ENCODE measurements at regions not wholly inside any gene's neighbourhood (a gene's known extent, or its start where the extent isn't known, plus 50 kb on each side); places are given as distances from the start of the nearest gene placed in this dataset.
"Not testable (repeated sequence)": the region's sequence is repeated elsewhere in the genome, so short reads cannot be mapped to it uniquely, and the experiment has no call there.

DNA sequence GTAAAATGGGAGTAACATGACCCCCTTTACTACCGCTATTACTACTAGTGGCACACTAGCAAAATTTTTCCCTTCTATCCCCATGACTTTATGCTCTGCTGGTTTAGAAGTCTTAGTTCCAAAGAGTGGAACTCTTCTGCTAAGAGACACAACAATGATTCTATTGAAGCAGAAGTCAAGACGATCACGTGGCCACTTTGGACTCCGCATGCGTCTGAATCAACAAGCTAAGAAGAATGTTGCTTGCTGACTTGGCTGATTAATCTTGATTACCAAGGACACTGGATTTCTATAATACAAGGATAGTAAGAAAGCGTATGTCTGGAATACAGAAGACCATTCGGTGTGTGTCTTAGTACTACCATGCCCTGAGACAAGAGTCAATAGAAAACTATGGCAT is 244.7 kb upstream of the BTBD3 start:
- DNase-seq: no peak

DNA sequence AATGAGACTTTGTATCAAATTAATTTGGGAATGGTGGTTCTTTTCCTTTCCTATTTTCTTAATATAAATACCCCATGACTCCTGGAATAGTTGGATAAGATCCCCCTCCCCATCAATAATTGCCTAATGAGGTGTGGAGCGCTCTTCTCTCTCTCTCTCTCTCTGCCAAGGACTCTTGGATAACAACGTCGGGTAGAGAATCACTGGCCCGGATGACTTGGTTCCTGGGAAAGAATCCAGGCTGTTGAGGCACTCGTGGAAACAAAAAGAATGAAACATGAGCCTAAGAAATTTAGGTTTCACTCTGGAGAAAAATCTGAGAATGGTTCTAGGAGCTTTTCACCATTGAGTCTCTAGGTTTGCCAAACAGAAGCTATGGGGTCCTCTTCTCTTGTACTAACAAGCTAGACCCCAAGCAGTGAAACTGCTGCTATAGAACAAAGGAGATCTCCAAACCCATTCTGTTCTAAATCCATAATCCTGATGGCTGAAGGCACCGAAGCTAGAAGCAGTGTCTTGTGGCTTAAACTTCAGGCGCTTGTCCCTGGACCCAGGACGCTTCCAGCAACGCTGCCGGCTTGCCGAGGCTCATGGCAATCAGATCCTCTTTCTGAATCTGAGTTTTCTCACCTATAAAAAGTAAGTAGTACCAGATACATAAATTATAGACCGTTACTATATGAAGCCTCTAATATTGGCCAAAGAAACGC is 241.6 kb upstream of the BTBD3 start:
- no peak for DNase-seq

DNA sequence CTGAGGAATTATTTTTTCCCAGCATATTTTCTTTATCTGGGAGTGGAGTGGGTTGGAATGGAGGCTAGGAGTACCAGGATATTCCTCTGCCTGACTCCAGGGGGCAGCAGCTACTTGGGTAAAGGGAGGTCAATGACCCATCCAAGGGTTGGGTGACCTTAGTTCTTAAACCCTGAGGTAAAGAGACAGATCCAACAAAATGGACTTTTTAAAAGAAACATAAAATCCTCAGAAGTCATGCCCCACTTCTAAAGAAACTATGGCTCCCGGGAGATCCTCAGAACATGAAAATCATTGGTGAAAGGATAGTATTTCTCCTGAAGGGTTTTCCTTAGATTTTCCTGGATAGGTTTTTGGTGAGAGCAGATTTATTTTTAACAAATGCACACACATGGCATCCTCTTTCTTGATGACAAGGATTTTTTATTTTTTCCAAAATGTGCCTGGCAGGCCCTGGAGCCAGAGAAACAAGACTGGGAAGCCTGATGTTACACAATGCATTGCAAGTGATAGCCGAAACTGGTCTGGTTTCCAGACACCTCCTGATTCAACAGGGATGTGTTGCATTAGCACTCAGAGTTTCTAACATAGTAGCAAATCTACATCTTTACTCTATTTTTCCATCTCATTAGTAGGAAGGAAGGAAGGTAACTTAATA is 240.9 kb upstream of the BTBD3 start:
- DNase-seq: peak; percentile 28 to 54

DNA sequence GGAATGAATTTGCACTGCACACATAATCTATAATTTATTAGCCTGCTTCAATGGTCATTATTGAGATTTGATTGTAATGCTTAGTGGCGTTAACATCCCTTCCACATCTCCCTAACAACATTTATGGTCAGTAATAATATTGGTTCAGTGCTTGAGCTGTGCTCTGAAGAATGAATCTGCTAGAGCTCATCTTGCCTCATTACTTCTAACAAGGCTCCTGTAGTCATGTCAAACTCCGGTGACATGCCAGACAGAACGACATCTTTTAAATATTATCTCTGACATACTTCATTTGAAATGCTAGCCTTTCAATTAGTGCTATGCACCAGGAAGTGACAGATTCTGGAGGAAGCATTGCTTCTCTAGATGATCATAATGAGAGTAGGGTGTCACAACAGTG is 240.3 kb upstream of the BTBD3 start:
- no peak for DNase-seq

GRCh38 chr20:11677836-11678235 is 239.9 kb upstream of the BTBD3 start:
- no peak for DNase-seq

DNA sequence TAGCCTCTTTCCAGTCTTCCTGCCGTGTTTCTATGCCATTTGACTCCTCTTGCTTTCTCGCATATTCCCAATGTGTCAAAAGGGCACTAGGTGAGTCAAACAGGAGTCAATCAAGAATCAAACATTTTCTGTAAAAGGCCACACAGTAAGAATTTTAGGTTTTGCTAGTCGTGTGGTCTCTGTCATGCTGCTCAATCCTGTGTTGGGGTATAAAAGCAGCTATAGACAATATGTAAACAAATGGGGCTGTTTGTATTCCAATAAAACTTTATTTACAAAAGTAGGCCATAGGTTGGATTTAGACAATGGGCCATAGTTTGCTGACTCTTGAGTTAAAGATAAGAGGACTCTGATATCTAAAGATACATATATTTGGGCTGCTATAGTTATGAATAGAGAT is 235.4 kb upstream of the BTBD3 start:
- DNase-seq: no peak

- no peak for DNase-seq
Measured at GRCh38 chr20:11686195-11686594, 231.5 kb upstream of the BTBD3 start.

GRCh38 chr20:11686820-11687543 is 230.7 kb upstream of the BTBD3 start:
- no peak for DNase-seq

GRCh38 chr20:11687546-11688292 is 230.0 kb upstream of the BTBD3 start:
- DNase-seq: no peak

GRCh38 chr20:11689262-11689661 is 228.4 kb upstream of the BTBD3 start:
- no peak for DNase-seq

- DNase-seq: no peak
Measured at GRCh38 chr20:11691766-11692165, 225.9 kb upstream of the BTBD3 start.

GRCh38 chr20:11692567-11692966 is 225.1 kb upstream of the BTBD3 start:
- DNase-seq: no peak

DNA sequence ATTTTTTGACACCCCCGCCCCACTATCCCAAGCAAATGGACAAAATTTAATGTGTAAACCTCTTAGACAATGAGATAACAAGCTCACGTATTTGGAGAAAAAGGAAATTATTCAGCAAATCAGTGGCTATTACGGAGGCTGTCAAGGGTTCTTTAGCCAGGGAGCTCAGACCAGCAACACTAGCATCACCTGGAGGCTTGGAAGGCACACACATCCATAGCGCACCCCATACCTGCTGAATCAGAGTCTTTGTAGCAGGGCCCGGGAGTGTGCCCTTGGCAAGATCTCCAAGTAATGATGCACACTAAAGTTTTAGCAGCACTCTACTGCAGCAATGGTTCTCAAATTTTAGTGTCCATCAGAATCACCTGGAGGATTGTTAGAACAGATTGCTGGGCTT is 223.2 kb upstream of the BTBD3 start:
- no peak for DNase-seq

DNA sequence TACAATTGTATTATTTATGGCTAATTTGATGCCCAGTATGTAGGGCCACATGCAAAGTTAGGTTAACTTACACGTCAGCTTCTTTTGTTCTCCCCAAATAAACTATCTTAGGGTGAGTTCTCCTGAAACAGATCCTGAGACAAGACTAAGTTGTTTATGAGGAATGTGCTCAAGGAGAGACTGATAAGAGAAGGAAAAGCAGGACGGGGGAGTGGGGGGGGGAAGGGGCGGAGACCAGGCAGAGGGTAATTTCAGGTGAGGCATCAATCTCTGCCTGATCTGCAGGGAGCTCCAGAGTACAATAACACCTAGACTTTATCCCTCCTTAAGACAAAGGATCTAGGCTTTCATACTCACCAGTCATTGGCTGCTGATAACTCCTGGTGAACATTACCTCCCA is 220.6 kb upstream of the BTBD3 start:
- no peak for DNase-seq

DNA sequence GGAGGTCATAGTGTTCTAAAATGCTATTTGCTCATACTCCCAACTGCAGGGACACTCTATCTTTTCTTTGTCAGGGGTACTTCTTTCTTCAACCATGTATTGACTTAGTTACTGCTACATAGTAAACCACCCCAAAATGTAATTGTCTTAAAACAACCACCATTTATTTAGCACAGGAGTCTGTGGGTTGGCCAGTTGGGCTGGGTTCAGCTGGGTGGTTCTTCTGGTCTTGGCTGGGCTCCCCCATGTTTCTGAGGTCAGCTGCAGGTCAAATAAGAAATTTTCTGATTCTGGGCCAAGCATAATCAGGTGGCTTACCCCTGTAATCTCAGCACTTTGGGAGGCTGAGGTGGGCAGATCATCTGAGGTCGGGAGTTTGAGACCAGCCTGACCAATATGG is 220.0 kb upstream of the BTBD3 start:
- DNase-seq: no peak

DNA sequence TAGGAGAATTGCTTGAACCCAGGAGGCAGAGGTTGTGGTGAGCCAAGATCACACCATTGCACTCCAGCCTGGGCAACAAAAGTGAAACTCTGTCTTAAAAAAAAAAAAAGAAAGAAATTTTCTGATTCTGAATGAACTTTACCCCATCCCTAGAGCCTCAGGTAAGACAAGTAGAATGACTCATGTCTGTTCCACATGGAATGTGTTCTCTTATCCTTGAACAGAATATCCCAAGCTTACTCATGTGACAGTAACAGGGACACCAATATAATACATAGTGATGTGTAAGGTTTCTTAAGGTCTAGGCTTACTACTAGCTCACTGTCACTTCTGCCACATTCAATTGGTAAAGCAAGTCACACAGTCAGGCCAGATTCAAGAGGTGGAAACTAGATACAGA is 219.6 kb upstream of the BTBD3 start:
- no peak for DNase-seq

GRCh38 chr20:11700831-11701230 is 216.9 kb upstream of the BTBD3 start:
- peak in 1 of 2 experiments; percentile 21 for DNase-seq

GRCh38 chr20:11702721-11703518 is 214.8 kb upstream of the BTBD3 start:
- DNase-seq: no peak

GRCh38 chr20:11705512-11705911 is 212.2 kb upstream of the BTBD3 start:
- no peak for DNase-seq

GRCh38 chr20:11708223-11708622 is 209.5 kb upstream of the BTBD3 start:
- not testable (repeated sequence) for DNase-seq

DNA sequence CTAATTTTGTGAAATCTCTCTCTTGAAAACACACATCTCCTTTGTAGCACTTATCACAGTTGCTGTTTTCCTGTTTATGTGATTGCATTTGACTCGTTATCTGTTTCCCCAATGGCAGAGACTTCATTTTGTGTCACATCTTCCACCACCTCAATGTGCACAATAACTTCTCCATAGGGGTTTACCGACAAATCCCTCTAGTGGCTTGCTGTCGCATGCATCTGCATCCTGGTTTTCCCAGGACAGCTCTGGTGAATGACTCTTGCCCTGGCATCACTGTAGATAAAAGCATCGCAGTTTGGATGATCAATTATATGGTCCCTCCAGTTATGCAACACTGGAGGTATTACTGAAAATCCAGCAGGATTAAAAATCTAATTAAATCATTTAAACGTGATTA is 206.5 kb upstream of the BTBD3 start:
- no peak for DNase-seq

DNA sequence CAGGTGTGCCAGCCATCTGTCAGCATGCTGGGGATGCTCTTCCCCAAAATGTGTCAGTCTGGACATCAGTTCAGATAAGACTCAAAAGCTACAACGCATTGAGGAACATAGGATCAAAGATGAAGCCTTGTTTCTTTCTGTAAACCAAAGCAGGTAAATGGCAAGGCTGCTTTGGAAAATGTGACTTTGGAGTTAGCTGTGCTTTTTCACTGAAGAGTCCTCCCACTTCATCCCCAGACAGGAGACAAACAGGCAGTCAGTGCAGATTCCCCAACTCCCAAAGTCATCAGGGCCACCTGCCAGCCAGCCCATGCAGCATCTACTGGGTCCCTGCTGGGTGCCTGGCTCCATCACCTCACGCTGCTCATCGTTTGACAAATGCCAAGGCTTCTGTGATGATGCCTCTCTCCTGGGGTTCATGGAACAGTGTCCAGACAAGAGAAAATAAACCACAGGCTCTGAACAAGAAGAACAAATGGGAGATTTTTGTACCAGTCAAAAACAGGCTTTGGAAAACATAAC is 205.0 kb upstream of the BTBD3 start:
- no peak for DNase-seq
